Sigmoid colon (tissue), 6 donors: ENCODE measurements at regions not wholly inside any gene's neighbourhood (a gene's known extent, or its start where the extent isn't known, plus 50 kb on each side); places are given as distances from the start of the nearest gene placed in this dataset.

Experiments used
- DNase-seq: peaks from one replicate; pipeline ENCODE4 v3.0.0-alpha.2; 2019
- H3K27ac ChIP-seq, 4 donors: fragments of 200-600 bp; sonication (generic); one replicate each; pipeline ENCODE4 v1.5.1; 2016 to 2019; ENCODE audit warnings: mild to moderate bottlenecking in 1 of 4
- H3K27me3 ChIP-seq, 3 donors: fragments of 200-600 bp; sonication (generic); one replicate each; pipeline ENCODE4 v1.5.1; 2019; ENCODE audit warnings: mild to moderate bottlenecking in 1 of 3
- H3K36me3 ChIP-seq, 4 donors: fragments of 200-600 bp; sonication (generic); one replicate each; pipeline ENCODE4 v1.5.1; 2016 to 2019
- H3K4me1 ChIP-seq, 4 donors: fragments of 200-600 bp; sonication (generic); one replicate each; pipeline ENCODE4 v1.5.1; 2017 to 2019
- H3K4me3 ChIP-seq, 4 donors: fragments of 200-600 bp; sonication (generic); one replicate each; pipeline ENCODE4 v1.5.1; 2017 to 2019; ENCODE audit warnings: mild to moderate bottlenecking in 2 of 4, moderate library complexity in 1 of 4
- H3K9me3 ChIP-seq, 4 donors: fragments of 200-600 bp in 3 of 4; sonication (generic) in 3 of 4; one replicate each; pipeline versions ENCODE4 v1.5.1 to v1.6.1; 2013 to 2019
- EP300 ChIP-seq, 4 donors: sonication (generic); formaldehyde crosslinking; IDR thresholded peaks; one replicate each; pipeline ENCODE4 v1.6.1; 2017; ENCODE audit warnings: antibody characterized with exemption in 4 of 4
- POLR2A ChIP-seq, 2 donors: fragments of 450-650 bp; IDR thresholded peaks; one replicate each; pipeline ENCODE4 v1.6.1; 2016; ENCODE audit warnings: antibody characterized with exemption in 2 of 2, mild to moderate bottlenecking in 2 of 2, moderate library complexity in 2 of 2
- POLR2AphosphoS5 ChIP-seq, 4 donors: sonication (generic); formaldehyde crosslinking; IDR thresholded peaks; one replicate each; pipeline ENCODE4 v1.6.1; 2017; ENCODE audit warnings: antibody characterized with exemption in 4 of 4
- WGBS, 2 donors: extraction: QIAGEN DNeasy Blood & Tissue Kit; methylation state at CpG; one replicate each; pipeline ENCODE4 v1.1.7; 2013; 5-methylcytosine and 5-hydroxymethylcytosine counted together
- intact Hi-C: fragments of 100-400 bp; cut with DNase I; formaldehyde crosslinking; loops from one replicate; pipeline ENCODE4 v1.15.1; 2023
- TF ChIP-seq, protein P1 (sequence below), 4 experiments: fragments of 450-650 bp in 3 of 4; fragments of 200-600 bp in 1 of 4; IDR thresholded peaks; one replicate each; pipeline ENCODE4 v1.5.1; 2016 to 2019; ENCODE audit warnings: antibody characterized with exemption in 4 of 4, mild to moderate bottlenecking in 3 of 4, moderate library complexity in 2 of 4
- donor health status: healthy with polysubstance abuse.
- donor health status: healthy.

DNA sequence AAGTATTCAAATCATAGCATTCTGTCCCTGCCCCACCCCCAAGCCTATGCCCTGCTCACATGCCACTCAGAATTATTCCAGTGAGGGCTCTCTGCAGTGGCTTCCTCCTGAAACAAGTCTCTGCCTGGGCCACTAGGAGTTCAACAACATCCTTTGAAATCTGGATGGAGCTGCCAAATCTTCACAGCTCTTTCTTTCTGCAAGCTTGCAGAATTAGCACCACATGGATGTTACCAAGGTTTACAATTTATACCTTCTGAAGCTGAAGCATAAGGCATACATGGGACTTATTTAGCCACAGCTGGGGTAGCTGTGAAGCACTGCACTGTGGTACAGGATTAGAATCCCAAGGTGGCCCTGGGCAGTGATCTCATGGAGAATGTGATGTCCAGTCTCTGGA, 577.5 kb downstream of the CD109 start:
- no peaks in the 10 kb centered on the region for H3K27me3 ChIP-seq
- intact Hi-C loops = no loop called here
- TF ChIP-seq EP300 (IDR thresholded peaks at IDR 0.05) = no peak
- TF ChIP-seq POLR2A (IDR thresholded peaks at IDR 0.05) = no peak
- TF ChIP-seq POLR2AphosphoS5 (IDR thresholded peaks at IDR 0.05) = no peak
- TF ChIP-seq, protein P1, sequence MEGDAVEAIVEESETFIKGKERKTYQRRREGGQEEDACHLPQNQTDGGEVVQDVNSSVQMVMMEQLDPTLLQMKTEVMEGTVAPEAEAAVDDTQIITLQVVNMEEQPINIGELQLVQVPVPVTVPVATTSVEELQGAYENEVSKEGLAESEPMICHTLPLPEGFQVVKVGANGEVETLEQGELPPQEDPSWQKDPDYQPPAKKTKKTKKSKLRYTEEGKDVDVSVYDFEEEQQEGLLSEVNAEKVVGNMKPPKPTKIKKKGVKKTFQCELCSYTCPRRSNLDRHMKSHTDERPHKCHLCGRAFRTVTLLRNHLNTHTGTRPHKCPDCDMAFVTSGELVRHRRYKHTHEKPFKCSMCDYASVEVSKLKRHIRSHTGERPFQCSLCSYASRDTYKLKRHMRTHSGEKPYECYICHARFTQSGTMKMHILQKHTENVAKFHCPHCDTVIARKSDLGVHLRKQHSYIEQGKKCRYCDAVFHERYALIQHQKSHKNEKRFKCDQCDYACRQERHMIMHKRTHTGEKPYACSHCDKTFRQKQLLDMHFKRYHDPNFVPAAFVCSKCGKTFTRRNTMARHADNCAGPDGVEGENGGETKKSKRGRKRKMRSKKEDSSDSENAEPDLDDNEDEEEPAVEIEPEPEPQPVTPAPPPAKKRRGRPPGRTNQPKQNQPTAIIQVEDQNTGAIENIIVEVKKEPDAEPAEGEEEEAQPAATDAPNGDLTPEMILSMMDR (IDR thresholded peaks at IDR 0.05) = no peak
- no peak for DNase-seq
- no peak overlapping the region for H3K4me3 ChIP-seq
- H3K36me3 ChIP-seq = no peaks in the 10 kb centered on the region
- no peaks in the 10 kb centered on the region for H3K9me3 ChIP-seq
- no peak overlapping the region for H3K27ac ChIP-seq
- H3K4me1 ChIP-seq = peaks cover 0 to 11% (median 8%) of the 10 kb centered on the region in 4 donors

DNA sequence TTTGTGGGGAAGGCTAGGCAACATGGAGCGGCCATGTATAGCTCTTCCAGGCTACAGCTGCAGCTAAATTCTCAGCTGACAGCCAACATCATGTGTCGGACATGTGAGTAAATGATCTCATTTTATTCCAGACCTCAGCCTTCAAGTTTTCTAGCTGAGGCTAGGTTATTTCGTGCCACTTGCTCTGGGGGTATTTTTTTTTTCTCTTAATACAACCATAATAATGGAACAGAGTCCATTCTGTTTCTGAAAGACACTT, 573.5 kb downstream of the CD109 start:
- DNase-seq = no peak
- Histone ChIP-seq H3K4me3 (no peak overlapping the region), H3K27ac (no peak overlapping the region), H3K4me1 (no peaks in the 10 kb centered on the region), H3K36me3 (no peaks in the 10 kb centered on the region), H3K27me3 (no peaks in the 10 kb centered on the region), H3K9me3 (no peaks in the 10 kb centered on the region)
- intact Hi-C loops = no loop called here
- 49 to 60% methylated on average over 3 of the region's 3 CpGs for WGBS, 2 donors
- TF ChIP-seq EP300 (IDR thresholded peaks at IDR 0.05) = no peak
- TF ChIP-seq POLR2A (IDR thresholded peaks at IDR 0.05) = no peak
- TF ChIP-seq, protein P1 (IDR thresholded peaks at IDR 0.05) = no peak
- TF ChIP-seq POLR2AphosphoS5 (IDR thresholded peaks at IDR 0.05) = no peak

DNA sequence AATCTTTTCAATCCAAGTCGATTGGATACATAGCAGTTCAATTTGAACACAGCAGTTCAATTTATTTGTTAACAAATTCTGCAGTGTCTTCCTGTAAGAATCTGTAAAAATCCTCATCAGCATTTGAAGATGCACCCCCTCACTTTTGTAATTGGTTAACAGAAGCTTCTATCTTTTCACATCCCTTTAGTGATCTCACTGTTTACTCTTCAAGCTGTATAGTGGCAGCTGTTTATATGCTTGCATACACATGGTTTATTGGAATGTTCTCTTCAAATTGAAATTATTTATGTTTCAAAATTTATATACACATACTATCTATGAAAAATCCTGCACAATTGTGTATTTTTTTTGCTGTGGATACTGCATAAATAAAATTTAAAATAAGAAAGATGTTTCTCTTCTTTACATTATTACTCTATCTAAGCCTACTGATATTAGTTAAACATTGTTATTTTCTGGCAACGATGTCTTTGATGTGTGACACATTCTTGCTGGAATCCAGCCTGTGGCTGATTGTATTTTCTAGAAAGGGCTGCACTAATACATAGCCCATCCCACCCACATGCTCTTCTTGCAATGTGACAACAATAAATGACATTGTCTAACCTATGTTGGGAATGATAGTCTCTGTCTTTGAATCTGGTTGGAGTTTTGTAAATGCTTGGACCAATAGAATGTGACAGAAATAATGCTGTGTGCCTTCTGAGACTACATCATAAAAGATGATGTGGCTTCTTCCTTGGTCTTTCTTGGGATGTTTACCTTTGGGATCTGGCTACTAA, 573.0 kb downstream of the CD109 start:
- no peaks in the 10 kb centered on the region for H3K4me1 ChIP-seq
- intact Hi-C loops = no loop called here
- H3K27ac ChIP-seq = no peak overlapping the region
- no peaks in the 10 kb centered on the region for H3K9me3 ChIP-seq
- H3K4me3 ChIP-seq = no peak overlapping the region
- no peak for TF ChIP-seq EP300 (IDR thresholded peaks at IDR 0.05)
- TF ChIP-seq POLR2A (IDR thresholded peaks at IDR 0.05) = no peak
- TF ChIP-seq, protein P1 (IDR thresholded peaks at IDR 0.05) = no peak
- no peak for TF ChIP-seq POLR2AphosphoS5 (IDR thresholded peaks at IDR 0.05)
- WGBS, 2 donors = 25 to 52% methylated on average over 2 of the region's 2 CpGs
- no peaks in the 10 kb centered on the region for H3K36me3 ChIP-seq
- DNase-seq = no peak
- no peaks in the 10 kb centered on the region for H3K27me3 ChIP-seq

DNA sequence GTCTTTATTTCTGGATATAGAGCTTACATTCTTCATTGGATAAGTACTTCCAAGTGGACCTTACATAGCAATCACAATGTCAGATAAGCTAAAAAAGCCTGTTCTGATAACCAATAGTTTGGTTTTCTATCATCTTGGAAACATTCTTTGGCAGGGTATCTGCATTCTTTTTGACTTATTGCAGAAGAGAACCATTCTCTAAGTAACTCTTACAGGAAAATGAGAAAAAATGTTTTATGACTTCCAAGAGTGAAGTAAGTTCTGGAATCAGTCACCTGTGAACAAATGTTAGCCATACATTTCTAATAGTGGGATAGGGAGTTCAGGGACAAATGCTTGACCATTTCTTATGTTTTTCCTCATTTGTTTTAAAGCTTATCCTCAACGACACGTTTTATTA, 564.0 kb downstream of the CD109 start:
- WGBS, 2 donors = 56 to 78% methylated on average over 2 of the region's 2 CpGs
- Histone ChIP-seq H3K27ac (no peak overlapping the region), H3K27me3 (no peaks in the 10 kb centered on the region), H3K4me1 (peaks cover 0 to 20% (median 2%) of the 10 kb centered on the region in 4 donors), H3K36me3 (no peaks in the 10 kb centered on the region), H3K9me3 (no peaks in the 10 kb centered on the region), H3K4me3 (no peak overlapping the region)
- no peak for DNase-seq
- TF ChIP-seq POLR2A (IDR thresholded peaks at IDR 0.05) (no peak), POLR2AphosphoS5 (IDR thresholded peaks at IDR 0.05) (no peak), EP300 (IDR thresholded peaks at IDR 0.05) (no peak)
- TF ChIP-seq, protein P1 (IDR thresholded peaks at IDR 0.05) = no peak
- intact Hi-C loops = no loop called here

DNA sequence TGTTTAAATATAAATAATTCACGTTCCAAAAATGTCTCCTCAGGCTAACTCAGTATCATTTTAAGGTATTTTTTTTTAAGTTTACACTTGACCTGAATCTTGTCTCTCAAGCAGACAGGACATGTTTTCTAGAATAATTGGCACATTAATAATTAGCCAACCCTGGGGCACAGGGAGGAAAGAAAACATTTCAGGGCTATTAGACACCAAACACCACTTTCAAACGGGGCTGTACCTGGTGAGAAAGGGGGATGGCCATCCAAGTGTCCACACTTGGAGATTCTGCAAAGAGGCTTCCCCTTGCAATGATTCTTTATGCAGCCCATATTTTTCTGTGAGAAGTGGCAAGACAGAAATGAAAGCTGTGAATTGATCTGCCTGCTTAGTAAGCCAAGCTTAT, 560.8 kb downstream of the CD109 start:
- no peak for DNase-seq
- Histone ChIP-seq H3K4me3 (no peak overlapping the region), H3K27me3 (no peaks in the 10 kb centered on the region), H3K4me1 (peaks cover 0 to 35% (median 6%) of the 10 kb centered on the region in 4 donors), H3K27ac (no peak overlapping the region), H3K36me3 (no peaks in the 10 kb centered on the region), H3K9me3 (no peaks in the 10 kb centered on the region)
- WGBS, 2 donors = 17 to 42% methylated on average over 2 of the region's 2 CpGs
- no peak for TF ChIP-seq POLR2A (IDR thresholded peaks at IDR 0.05)
- TF ChIP-seq POLR2AphosphoS5 (IDR thresholded peaks at IDR 0.05) = no peak
- TF ChIP-seq, protein P1 (IDR thresholded peaks at IDR 0.05) = no peak
- intact Hi-C loops = no loop called here
